Midbrain (tissue), 1 donor: ENCODE measurements at regions not wholly inside any gene's neighbourhood (a gene's known extent, or its start where the extent isn't known, plus 50 kb on each side); places are given as distances from the start of the nearest gene placed in this dataset.

ENCODE experiments used
- DNase-seq: peaks from one replicate; lab custom pipeline; 2025; lab: John Stamatoyannopoulos, UW

DNA sequence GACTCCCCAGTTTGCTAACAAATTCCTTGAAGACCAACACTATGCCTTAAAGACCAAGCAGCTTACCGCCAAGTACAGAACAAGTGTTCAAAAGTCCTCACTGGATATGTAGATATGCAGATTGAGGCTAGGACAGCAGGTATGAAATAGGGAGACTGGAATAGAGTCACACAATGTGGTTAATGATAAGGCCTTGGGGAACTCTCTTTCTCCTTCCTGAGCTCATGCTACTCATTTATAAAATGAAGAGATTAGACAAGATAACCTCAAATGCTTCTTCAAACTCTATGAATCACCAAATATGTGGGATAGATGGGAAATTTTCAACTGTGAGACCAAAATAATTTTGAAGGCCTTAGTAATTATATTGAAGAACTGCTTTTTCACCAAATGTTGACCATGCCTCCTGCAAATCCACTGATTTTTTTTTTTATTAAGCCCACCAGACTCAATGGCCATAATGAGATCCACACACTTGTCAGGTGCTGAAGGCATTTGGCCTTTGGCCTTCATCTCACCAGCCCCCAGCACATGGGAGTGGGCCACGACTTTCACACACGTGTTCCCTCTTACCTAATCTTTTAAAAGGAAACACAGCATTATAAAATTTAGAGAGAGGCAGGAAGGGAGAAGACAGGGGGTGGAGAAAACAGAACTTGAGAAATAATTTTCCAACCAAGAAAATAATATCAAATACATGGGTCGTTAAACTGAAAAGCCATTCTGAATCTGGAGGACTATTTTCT lies 181.5 kb downstream of the EN1 start:
- DNase-seq, result no peak

DNA sequence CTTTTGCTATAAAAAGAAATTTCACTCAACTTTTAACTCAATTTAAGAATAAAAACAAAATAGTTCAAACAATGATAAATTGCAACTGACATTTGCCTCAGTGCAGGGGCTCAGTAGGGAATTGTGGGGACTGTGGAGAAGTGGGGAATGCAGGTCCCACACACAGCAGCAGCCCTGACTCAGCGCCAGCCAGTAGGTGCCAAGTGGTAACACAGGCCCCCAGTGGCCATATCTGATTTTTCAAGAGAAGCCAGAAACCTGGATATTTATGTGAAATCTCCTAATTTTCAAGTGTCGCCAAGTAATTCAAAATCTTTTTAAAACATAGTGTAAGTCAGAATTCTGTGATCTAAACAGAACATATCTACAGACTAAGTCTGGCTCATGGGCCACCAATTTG lies 186.3 kb downstream of the EN1 start:
- DNase-seq, result no peak

- no peak for DNase-seq
These were observed 188.8 kb downstream of the EN1 start for GRCh38 chr2:118658596-118659198.

GRCh38 chr2:118657466-118657865 lies 190.0 kb downstream of the EN1 start:
- DNase-seq, result no peak

DNA sequence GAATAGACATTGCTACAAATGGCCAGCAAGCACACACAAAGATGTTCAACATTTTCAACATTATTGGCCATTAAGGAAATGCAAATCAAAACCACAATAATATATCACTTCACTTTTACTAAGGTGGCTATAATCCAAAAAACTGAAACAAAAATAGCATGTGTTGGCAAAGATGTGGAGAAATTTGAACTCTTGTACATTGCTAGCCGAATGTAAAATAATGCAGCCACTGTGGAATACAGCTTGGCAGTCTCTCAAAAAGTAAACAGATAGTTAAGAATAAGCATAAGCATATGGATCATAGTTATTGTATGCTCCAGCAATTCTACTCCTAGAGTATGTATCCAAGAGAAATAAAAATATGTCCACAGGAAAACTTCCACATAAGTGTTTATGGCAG lies 192.5 kb downstream of the EN1 start:
- no peak for DNase-seq

DNA sequence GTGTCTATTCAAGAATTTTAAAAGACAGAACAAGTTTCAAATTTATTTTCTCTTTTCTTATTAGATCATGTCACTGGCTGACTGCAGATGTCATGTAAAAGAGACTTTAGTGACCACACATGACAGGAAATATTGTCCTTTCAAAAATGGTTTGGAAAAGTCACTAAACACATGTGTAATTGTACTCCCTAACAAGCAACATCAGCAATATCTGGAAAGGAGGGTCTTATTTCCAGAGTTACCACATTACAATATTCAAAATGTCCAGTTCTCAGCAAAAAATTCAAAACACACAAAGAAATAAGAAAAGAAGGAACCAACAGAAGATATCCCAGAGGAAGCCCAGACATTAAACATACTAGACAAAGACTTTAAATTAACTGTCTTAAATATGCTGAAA lies 197.1 kb downstream of the EN1 start:
- no peak for DNase-seq

GRCh38 chr2:118645876-118646275 lies 201.6 kb downstream of the EN1 start:
- no peak for DNase-seq

DNA sequence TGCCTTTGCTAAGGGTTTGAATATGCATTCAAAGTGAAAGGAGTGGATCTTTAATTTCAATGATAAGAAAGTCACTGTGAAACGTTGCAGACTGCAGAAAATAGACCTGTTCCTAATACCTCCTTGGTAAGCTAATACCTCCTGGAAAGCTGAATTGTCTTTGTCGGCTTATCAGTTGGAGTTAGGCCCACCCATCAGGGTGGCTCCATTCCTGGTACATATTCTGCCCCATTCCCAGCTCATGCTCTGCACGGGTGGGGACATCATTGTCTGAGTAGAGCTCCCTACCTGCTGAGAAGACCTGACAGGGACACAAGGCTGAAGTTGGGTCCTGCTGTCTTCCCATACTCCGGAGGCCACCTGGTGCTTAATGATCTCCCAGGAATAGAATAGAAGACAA lies 203.3 kb downstream of the EN1 start:
- DNase-seq, result no peak

DNA sequence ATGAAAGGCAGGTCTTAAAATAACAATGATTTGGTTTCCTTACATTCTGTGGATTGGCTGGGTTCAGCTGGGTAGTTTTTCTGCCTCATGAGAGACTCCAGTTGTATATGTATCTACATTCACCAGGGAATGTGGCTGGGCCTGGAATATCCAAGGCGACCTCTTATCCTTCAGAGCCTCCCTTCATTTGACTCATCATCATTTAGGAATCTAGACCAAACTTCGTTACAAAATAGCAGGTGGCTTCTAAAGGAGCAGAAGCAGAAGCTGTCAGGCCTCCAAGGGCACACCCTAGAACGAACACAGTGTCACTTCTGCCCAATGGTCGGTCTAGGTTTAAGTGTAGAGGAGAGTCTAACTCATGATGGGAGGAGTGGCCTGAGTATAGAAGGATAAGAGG lies 204.2 kb downstream of the EN1 start:
- DNase-seq, result no peak

- no peak for DNase-seq
These were observed 204.9 kb downstream of the EN1 start for GRCh38 chr2:118642501-118642900.

DNA sequence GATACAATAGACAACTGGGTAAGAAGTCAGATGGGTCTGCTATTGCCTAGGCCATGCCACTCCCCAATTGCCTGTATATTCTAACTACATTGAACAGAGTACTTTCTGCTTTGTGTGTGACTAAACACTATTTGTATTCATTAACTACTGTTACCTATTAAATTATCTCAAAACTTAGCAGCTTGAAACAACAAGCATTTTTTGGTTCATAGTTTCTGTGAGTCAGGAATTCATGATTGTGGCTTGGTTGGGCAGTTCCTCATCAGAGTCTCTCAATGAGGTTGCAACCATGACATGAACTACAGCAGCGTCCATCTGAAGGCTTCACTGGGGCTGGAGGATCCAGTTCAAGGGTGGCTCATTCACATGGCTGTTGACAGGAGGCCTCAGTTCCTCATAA lies 205.7 kb downstream of the EN1 start:
- no peak for DNase-seq

DNA sequence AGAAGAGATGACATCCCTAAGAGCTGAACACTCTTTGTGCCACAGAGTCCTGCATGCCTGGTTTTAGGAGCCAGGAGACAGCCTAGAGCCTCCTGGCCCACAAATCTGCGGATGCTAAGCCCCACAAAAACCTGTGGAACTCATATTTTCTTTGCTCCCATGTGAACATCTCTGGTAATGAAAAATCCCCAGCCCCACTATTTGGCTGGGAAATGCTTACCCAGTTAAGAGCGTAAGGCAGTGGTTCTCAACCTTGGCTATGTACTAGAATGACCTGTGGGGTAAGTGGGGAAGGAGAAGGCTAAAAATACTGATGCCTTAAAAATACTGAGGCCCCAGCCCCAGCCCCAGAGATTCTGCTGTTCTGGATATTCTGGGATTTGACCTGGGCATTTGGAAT lies 208.1 kb downstream of the EN1 start:
- no peak for DNase-seq

DNA sequence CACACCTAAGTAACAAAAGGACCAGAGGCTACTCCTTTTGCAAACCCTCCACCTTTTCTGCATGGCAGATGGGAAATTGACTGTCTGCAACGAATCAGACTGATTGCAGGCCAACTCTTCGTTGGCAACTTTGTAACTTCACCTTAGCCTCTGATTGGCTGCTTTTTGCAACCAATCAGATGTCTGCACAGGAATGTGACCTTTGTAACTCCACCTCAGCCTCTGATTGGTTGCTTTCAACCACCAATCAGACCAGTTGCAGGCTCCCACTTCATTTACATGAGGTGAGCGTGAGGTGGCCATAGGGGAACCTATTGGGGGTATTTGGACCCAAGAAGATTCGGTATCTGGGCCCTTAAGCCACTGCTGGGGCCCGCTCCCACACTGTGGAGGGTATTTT lies 209.0 kb downstream of the EN1 start:
- no peak for DNase-seq

- DNase-seq, result no peak
These were observed 211.6 kb downstream of the EN1 start for GRCh38 chr2:118635891-118636290.

GRCh38 chr2:118634876-118635275 lies 212.6 kb downstream of the EN1 start:
- no peak for DNase-seq

- no peak for DNase-seq
These were observed 214.0 kb downstream of the EN1 start for GRCh38 chr2:118633371-118634018.

DNA sequence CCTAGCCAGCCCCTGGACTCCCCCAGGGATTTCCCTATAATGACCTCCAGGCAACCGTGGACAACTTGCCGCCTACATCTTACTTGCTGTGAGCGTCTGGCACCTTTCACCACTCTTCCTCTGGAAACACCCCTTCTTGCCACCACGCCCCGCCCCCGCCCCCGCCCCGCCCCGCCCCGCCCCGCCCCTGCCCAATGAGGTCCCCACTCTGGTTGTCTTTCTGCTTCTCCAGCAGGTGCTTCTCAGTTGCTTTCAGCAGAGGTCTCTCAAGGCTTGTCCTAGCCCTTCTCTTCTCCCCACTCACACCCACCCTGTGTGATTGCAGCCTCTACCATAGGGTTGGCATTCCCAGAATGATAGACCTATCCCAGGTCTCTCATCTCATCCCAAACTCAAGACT lies 214.5 kb downstream of the EN1 start:
- no peak for DNase-seq

GRCh38 chr2:118627156-118627555 lies 220.3 kb downstream of the EN1 start:
- no peak for DNase-seq

- no peak for DNase-seq
These were observed 224.5 kb downstream of the EN1 start for GRCh38 chr2:118622913-118623312.

- DNase-seq, result no peak
These were observed 225.3 kb downstream of the EN1 start for GRCh38 chr2:118622108-118622507.

GRCh38 chr2:118618279-118618678 lies 229.2 kb downstream of the EN1 start:
- DNase-seq, result no peak

GRCh38 chr2:118616432-118616831 lies 231.0 kb downstream of the EN1 start:
- DNase-seq, result no peak

GRCh38 chr2:118614841-118615271 lies 232.6 kb downstream of the EN1 start:
- no peak for DNase-seq
